ENCODE measurements at regions not wholly inside any gene's neighbourhood (a gene's known extent, or its start where the extent isn't known, plus 50 kb on each side); places are given as distances from the start of the nearest gene placed in this dataset.

DNA sequence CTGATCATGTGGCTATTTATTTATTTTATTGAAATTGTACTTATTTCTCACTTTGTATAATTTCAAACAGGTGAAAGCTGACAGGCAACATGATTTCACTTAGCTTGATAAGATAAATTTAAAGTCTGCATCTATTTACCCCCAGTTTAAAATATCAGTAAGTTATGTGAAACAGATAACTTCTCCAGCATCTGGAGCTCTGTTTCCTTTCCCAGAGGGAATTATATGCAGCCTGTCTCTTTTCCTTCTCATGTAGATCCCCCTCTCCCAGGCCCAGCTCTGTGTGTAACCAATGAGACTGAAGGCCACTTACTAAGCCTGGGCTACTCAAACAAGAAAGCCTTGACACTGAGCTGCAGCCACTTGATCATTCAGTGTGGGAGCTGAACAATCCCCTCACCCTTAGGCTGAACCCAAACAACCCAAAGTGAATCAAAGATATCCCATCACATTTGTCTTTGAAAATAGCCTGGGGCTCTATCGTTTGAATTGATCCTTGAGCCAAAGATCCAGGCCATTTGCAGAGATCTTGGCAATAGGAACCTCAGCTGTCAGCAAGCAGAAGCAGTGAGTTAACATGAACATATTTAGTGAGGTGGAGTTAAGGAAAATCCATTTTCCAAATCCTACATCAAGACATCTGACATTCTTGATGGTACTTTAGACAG lies 383.9 kb downstream of the TGFB2 start:
- Mint-ChIP-seq H3K27me3 (no peaks in the 10 kb centered on the region), H3K27ac (no peak overlapping the region), H3K4me1 (ENCODE audit: low read depth) (no peaks in the 10 kb centered on the region), H3K36me3 (no peaks in the 10 kb centered on the region), H3K9me3 (peaks cover 2% of the 10 kb centered on the region), H3K4me3 (no peak overlapping the region)
- ChIA-PET CTCF (no interaction called here), POLR2A (no interaction called here)
- no peak for DNase-seq
- intact Hi-C loops (cut with micrococcal nuclease): no loop called here

DNA sequence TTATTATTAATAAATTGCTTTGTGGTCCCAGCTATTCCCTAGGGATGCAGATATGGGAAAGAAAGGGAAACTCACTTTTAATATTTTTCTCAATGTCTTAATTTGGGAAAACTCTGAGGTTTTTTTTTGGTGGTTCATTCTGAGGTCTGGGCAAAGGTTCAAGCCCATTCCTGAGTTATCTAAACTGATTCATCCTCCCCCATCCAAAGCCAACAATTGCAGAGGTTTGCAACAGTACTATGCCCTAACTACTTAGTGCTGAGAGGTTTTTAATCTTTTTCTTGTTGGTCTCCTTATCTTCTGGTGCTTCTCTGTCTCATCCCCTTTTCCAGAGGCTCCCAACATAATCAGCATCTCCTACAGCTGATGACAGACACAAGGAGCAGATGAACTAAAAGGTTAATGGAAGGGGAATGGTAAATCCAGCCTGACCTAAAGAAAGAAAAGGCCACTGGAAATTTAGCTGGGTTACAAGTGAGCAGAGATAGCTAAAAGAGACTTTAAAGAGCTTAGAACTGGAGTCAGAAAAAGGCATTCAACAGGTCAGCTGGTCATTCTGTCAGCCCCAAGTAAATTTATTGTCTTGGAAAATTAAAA lies 390.4 kb downstream of the TGFB2 start:
- no peaks in the 10 kb centered on the region for H3K4me1 Mint-ChIP-seq (ENCODE audit: low read depth)
- CTCF ChIA-PET: no interaction called here
- no peak overlapping the region for H3K27ac Mint-ChIP-seq
- POLR2A ChIA-PET: no interaction called here
- intact Hi-C loops (cut with micrococcal nuclease): no loop called here
- H3K27me3 Mint-ChIP-seq: no peaks in the 10 kb centered on the region
- no peaks in the 10 kb centered on the region for H3K36me3 Mint-ChIP-seq
- H3K4me3 Mint-ChIP-seq: no peak overlapping the region
- no peak for DNase-seq
- H3K9me3 Mint-ChIP-seq: peaks cover 2% of the 10 kb centered on the region

DNA sequence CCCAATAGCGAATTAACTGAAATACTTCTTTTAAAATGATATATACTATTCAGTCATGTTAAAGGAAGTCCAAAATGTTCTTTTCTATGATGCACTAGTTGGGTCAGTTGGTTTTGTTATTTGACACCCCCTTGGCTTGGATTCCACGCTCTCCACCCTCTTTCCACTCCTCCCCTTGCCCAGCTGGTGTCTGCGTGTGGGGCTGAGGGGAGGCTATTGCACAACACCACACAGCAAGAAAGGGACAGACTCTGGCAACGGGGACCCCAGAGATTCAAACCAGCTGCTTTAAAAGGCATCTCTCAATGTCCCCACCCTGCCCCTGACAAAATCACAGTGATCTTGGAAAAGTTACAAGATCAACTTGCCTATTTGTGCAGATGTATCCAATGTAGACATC lies 394.3 kb downstream of the TGFB2 start:
- POLR2A ChIA-PET: no interaction called here
- no peak for DNase-seq
- Mint-ChIP-seq H3K27ac (no peak overlapping the region), H3K27me3 (no peaks in the 10 kb centered on the region), H3K36me3 (no peaks in the 10 kb centered on the region), H3K9me3 (peaks cover 2% of the 10 kb centered on the region), H3K4me1 (ENCODE audit: low read depth) (no peaks in the 10 kb centered on the region), H3K4me3 (no peak overlapping the region)
- CTCF ChIA-PET: no interaction called here
- intact Hi-C loops (cut with micrococcal nuclease): no loop called here

DNA sequence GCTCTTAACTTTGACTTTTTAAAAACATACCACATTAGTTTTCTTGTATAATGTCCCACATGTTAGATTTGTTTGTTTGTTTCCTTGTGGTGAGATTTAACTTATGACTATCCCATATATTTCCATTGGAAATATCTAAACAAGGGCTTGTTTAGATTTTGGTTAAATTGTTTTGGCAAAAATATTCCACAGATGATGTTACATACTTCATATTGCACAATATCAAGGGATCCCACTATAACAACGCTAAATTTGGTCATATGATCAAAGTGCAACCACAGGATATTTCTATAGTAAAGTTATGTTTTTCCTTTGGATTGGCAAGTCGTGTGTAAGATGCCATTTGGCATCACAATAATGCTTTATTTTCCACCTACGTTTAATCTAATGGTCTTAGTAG lies 396.7 kb downstream of the TGFB2 start:
- Mint-ChIP-seq H3K36me3 (no peaks in the 10 kb centered on the region), H3K9me3 (peaks cover 2% of the 10 kb centered on the region), H3K27me3 (no peaks in the 10 kb centered on the region), H3K4me3 (no peak overlapping the region), H3K27ac (no peak overlapping the region), H3K4me1 (ENCODE audit: low read depth) (no peaks in the 10 kb centered on the region)
- intact Hi-C loops (cut with micrococcal nuclease): no loop called here
- ChIA-PET POLR2A (no interaction called here), CTCF (no interaction called here)
- DNase-seq: no peak

DNA sequence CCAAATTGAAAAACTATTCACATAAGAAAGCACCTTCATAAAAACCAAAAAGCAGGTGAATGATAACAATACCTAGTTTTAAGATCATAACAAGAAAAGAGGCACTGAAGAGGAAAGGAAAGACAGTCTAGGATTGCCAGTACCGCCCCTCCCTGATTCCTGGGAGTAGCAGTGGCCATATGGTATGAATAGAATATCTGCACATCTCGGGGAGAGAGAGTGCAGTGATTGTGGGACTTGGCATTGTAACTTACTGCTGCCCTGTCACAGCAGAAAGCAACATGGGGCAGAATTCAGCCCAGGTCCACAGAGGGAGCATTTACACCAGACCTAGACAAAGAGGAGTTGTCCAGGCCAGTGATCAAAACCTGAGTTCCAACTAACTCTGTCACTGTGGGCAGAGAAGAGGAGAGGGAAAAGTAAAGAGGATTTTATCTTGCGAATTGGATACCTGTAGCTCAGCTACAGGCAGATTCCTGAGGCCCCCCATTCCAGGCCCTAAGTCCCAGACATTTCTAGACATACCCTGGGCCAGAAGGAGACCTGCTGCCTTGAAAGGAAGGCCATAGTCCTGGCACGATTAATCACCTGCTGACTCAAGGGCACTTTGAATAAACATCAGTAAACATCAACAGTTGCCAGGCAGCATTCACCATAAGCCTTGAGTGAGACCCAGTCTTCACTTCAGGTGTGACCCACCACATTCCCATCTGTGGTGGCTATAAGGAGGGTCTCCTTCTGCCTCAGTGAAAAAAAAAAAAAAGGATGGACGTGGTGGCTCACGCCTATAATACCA lies 397.5 kb downstream of the TGFB2 start:
- ChIA-PET POLR2A (no interaction called here), CTCF (no interaction called here)
- Mint-ChIP-seq H3K4me3 (no peak overlapping the region), H3K27me3 (no peaks in the 10 kb centered on the region), H3K36me3 (no peaks in the 10 kb centered on the region), H3K27ac (no peak overlapping the region), H3K4me1 (ENCODE audit: low read depth) (no peaks in the 10 kb centered on the region), H3K9me3 (peaks cover 2% of the 10 kb centered on the region)
- intact Hi-C loops (cut with micrococcal nuclease): no loop called here
- no peak for DNase-seq

DNA sequence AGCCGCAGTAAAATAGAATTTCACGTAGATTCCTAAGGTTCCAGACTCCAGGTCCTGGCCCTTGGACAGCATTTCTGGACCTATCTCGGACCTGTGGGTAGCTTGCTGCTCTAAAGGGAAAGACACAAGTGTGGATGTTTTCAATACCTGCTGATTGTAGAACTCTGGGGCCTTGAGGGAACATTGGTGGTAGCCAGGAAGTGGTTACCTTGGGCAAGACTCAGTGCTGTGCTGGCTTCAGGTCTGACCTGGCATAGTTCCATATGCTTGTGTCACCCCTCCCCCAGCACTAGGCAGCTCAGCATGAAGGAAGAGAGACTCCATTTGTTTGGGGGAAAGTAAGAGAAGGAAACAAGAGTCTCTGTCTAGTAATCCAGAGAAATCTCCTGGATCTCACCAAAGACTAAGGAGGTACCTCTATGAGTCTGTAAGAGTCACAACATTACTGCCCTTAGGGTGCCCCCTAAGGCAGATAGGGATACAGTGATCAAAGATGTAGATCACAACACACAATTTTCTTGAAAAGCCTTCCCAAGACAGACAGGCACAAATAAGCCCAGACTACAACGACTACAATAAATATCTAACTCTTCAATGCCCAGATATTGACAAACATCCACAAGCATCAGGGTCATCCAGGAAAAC lies 398.8 kb downstream of the TGFB2 start:
- Mint-ChIP-seq H3K4me1 (ENCODE audit: low read depth) (no peaks in the 10 kb centered on the region), H3K9me3 (peaks cover 2% of the 10 kb centered on the region), H3K27me3 (no peaks in the 10 kb centered on the region), H3K27ac (no peak overlapping the region), H3K36me3 (no peaks in the 10 kb centered on the region), H3K4me3 (no peak overlapping the region)
- POLR2A ChIA-PET: no interaction called here
- DNase-seq: no peak
- CTCF ChIA-PET: no interaction called here
- intact Hi-C loops (cut with micrococcal nuclease): no loop called here

DNA sequence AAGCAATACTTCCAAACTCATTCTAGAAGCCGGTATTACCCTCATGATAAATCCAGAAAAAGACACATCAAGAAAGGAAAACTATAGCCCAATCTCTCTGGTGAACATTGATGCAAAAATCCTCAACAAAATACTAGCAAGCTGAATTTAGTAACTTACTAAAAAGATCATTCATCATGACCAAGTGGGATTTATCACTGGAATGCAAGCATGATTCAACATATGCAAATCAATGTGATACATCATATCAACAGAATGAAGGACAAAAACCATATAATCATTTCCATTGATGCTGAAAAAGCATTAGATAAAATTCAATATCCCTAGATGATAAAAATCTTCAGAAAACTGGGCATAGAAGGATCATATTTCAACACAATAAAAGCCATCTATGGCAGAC lies 402.9 kb downstream of the TGFB2 start:
- Mint-ChIP-seq H3K27me3 (no peaks in the 10 kb centered on the region), H3K4me1 (ENCODE audit: low read depth) (no peaks in the 10 kb centered on the region), H3K4me3 (no peak overlapping the region), H3K9me3 (peaks cover 6% of the 10 kb centered on the region), H3K27ac (no peak overlapping the region), H3K36me3 (no peaks in the 10 kb centered on the region)
- CTCF ChIA-PET: no interaction called here
- no peak for DNase-seq
- POLR2A ChIA-PET: no interaction called here
- intact Hi-C loops (cut with micrococcal nuclease): no loop called here

DNA sequence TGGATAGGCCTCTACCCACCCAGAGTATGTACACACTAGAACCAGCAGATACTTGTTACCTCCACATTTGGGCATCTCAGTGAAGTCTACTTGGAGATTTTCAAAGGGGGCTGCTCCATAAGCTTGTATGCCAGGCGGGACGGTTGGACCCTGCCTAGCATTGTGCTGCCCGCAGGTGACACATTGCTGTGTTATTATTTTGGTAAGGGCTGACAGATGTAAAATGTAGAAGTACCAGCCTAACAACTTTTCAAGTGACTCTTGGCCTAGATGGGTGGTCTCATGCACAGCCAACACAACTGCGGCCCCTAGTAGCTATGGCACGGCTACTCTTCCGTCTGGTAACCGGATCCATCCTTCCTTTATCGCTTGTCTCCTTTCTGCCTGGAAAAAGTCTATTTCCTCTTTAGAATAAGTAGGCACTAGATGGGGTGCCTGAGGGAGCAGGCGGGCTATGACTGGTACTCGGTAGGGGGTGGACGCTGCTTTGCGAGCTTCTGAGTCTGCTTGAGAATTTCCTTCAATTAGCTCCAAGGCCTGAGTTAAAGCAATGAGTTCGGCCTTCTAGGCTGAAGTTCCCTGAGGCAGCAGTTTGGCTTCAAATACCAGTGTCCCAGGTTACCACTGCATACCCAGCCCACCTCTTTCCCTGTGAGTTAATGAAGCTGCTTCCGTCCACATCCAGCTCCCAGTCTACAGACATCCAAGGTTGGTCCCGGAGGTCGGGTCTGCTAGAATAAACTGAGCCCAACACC lies 405.3 kb downstream of the TGFB2 start:
- no peaks in the 10 kb centered on the region for H3K36me3 Mint-ChIP-seq
- no peaks in the 10 kb centered on the region for H3K27me3 Mint-ChIP-seq
- CTCF ChIA-PET: no interaction called here
- POLR2A ChIA-PET: no interaction called here
- H3K27ac Mint-ChIP-seq: no peak overlapping the region
- H3K9me3 Mint-ChIP-seq: peaks cover 4% of the 10 kb centered on the region
- no peak overlapping the region for H3K4me3 Mint-ChIP-seq
- intact Hi-C loops (cut with micrococcal nuclease): no loop called here
- no peaks in the 10 kb centered on the region for H3K4me1 Mint-ChIP-seq (ENCODE audit: low read depth)
- no peak for DNase-seq

DNA sequence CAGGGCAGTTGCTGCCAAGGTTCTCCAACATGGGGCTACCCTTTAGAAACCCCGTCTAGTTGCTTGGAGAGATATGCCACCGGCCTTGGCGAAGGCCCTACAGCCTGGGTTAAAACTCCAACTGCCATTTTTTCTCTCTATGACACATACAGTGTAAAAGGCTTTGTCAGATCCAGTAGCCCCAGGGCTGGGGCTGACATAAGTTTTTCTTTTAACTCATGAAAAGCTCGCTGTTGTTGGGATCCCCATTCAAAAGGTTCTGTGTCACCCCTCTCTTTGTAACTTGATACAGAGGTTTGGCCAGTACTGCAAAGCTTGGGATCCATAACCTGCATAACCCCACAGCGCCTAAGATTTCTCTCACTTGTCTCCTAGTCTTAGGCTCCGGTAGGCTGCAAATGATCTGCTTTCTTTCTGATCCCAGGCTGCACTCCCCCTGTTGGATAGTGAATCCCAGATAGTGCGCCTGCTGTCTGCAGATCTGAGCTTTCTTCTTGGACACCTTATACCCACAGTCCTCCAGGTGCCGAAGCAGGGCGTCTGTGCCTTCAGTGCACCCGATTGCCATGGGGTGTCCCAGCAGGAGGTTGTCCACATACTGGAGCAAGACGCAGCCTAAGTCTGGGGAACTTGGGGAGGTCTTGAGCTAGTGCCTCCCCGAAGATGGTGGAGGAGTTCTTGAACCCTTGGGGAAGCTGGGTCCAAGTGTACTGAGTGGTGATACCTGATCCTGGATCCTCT lies 406.2 kb downstream of the TGFB2 start:
- no peak overlapping the region for H3K4me3 Mint-ChIP-seq
- no peak overlapping the region for H3K27ac Mint-ChIP-seq
- H3K4me1 Mint-ChIP-seq (ENCODE audit: low read depth): no peaks in the 10 kb centered on the region
- DNase-seq: no peak
- peaks cover 4% of the 10 kb centered on the region for H3K9me3 Mint-ChIP-seq
- intact Hi-C loops (cut with micrococcal nuclease): no loop called here
- H3K27me3 Mint-ChIP-seq: no peaks in the 10 kb centered on the region
- ChIA-PET CTCF (no interaction called here), POLR2A (no interaction called here)
- H3K36me3 Mint-ChIP-seq: no peaks in the 10 kb centered on the region

DNA sequence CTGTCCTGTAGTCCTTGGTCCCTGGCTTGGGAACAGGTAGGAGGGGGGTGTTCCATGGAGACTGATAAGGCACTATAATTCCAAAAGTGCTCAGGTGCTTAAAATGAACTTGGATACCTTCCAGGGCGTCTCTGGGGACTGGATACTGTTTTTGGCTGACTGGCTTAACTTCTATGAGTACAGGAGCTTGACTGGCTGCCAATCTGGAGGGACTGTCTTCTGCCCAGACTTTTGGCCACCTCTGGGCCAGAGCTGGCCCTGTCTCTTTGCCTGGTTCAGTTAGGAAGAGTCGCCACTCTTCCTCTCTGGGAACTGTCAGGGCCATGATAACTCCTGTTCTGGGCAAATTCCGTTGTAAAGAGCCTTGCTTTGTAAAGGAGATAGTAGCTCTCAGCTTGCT lies 407.0 kb downstream of the TGFB2 start:
- Mint-ChIP-seq H3K27ac (no peak overlapping the region), H3K4me1 (ENCODE audit: low read depth) (no peaks in the 10 kb centered on the region), H3K27me3 (no peaks in the 10 kb centered on the region), H3K36me3 (no peaks in the 10 kb centered on the region), H3K9me3 (peaks cover 4% of the 10 kb centered on the region), H3K4me3 (no peak overlapping the region)
- ChIA-PET CTCF (no interaction called here), POLR2A (no interaction called here)
- intact Hi-C loops (cut with micrococcal nuclease): no loop called here
- no peak for DNase-seq

DNA sequence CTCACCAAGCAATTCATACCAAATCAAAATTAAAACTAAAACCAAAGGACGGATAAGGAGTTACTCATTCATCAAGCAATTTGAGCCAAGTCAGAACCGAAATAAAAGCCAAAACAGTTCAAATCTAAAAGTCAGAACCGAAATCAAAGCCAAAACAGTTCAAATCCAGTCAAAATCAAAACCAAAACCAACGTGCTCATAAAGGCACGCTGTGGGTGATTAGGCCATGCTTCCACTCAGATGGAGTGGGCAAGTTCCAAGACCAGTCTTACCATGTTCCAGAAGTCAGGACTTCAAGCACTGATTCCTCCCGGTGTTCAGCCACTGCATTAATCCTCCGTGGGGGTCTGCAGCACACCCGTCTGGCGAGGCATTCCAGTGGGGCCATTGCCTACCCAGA lies 409.3 kb downstream of the TGFB2 start:
- H3K27ac Mint-ChIP-seq: no peak overlapping the region
- DNase-seq: no peak
- no peaks in the 10 kb centered on the region for H3K4me1 Mint-ChIP-seq (ENCODE audit: low read depth)
- H3K4me3 Mint-ChIP-seq: no peak overlapping the region
- ChIA-PET POLR2A (no interaction called here), CTCF (no interaction called here)
- intact Hi-C loops (cut with micrococcal nuclease): no loop called here
- no peaks in the 10 kb centered on the region for H3K36me3 Mint-ChIP-seq
- peaks cover 4% of the 10 kb centered on the region for H3K9me3 Mint-ChIP-seq
- H3K27me3 Mint-ChIP-seq: no peaks in the 10 kb centered on the region

DNA sequence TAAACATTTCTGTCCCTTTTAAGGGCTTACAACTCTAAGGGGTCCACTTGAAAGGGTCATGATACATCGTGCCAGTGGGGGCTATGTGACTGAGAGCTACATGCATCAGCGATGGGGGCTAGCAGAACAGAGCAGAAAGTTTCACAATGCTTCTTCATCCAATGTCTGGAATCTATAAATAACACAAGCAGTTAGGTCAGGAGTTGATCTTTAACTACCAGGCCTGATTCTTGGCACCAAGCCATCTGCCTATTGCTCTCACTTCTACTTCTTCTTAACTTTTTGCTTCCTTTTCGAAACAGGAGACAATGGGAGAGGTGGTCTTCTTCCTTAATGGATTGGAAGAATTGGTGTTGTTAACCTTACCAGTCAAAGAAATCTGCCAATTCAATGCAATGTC lies 410.0 kb downstream of the TGFB2 start:
- Mint-ChIP-seq H3K9me3 (peaks cover 4% of the 10 kb centered on the region), H3K4me3 (no peak overlapping the region), H3K27ac (no peak overlapping the region), H3K36me3 (no peaks in the 10 kb centered on the region), H3K4me1 (ENCODE audit: low read depth) (no peaks in the 10 kb centered on the region), H3K27me3 (no peaks in the 10 kb centered on the region)
- no peak for DNase-seq
- ChIA-PET POLR2A (no interaction called here), CTCF (no interaction called here)
- intact Hi-C loops (cut with micrococcal nuclease): no loop called here
